Chondrocyte (in vitro differentiated cells): ENCODE measurements at regions not wholly inside any gene's neighbourhood (a gene's known extent, or its start where the extent isn't known, plus 50 kb on each side); places are given as distances from the start of the nearest gene placed in this dataset.

ENCODE experiments used
- DNase-seq: peaks from one replicate; pipeline ENCODE4 v3.0.0; 2021; ENCODE audit warnings: mixed read lengths, low spot score
- H3K27ac Mint-ChIP-seq: one replicate; pipeline ENCODE4 v1.8.0; 2021; ENCODE audit warnings: mild to moderate bottlenecking, moderate library complexity, mixed read lengths; ENCODE audit not compliant: unreplicated experiment
- H3K27me3 Mint-ChIP-seq: 2 replicates; pipeline ENCODE4 v1.8.0; 2021; ENCODE audit warnings: low read depth, mixed read lengths
- H3K36me3 Mint-ChIP-seq: 2 replicates; pipeline ENCODE4 v1.8.0; 2021; ENCODE audit warnings: low read depth, mixed read lengths
- H3K4me1 Mint-ChIP-seq: 2 replicates; pipeline ENCODE4 v1.8.0; 2021; ENCODE audit warnings: low read depth, mild to moderate bottlenecking, mixed read lengths
- H3K4me3 Mint-ChIP-seq: one replicate; pipeline ENCODE4 v1.8.0; 2021; ENCODE audit warnings: mild to moderate bottlenecking, moderate library complexity, mixed read lengths; ENCODE audit not compliant: unreplicated experiment
- H3K9me3 Mint-ChIP-seq: 2 replicates; pipeline ENCODE4 v1.8.0; 2021; ENCODE audit warnings: low read depth, mixed read lengths
- CTCF ChIP-seq: fragments of 200-600 bp; sonication (generic); IDR thresholded peaks from 2 replicates; pipeline ENCODE4 v1.5.0; 2021; ENCODE audit warnings: antibody characterized with exemption, mild to moderate bottlenecking, moderate library complexity

- DNase-seq, result no peak
- Mint-ChIP-seq H3K36me3 (peaks cover 2% of the 10 kb centered on the region), H3K27ac (no peak overlapping the region), H3K9me3 (no peaks in the 10 kb centered on the region), H3K27me3 (no peaks in the 10 kb centered on the region), H3K4me1 (peaks cover 3% of the 10 kb centered on the region), H3K4me3 (no peak overlapping the region)
- TF ChIP-seq CTCF, result no peak
Measured at GRCh38 chr7:131061158-131061557, 266.5 kb upstream of the MKLN1 start.

GRCh38 chr7:131061818-131062217 lies 265.9 kb upstream of the MKLN1 start:
- DNase-seq, result no peak
- H3K27ac Mint-ChIP-seq, result no peak overlapping the region
- TF ChIP-seq CTCF, result no peak
- H3K27me3 Mint-ChIP-seq, result no peaks in the 10 kb centered on the region
- H3K4me3 Mint-ChIP-seq, result no peak overlapping the region
- H3K36me3 Mint-ChIP-seq, result peaks cover 2% of the 10 kb centered on the region
- no peaks in the 10 kb centered on the region for H3K9me3 Mint-ChIP-seq
- peaks cover 3% of the 10 kb centered on the region for H3K4me1 Mint-ChIP-seq

GRCh38 chr7:131066635-131067034 lies 261.0 kb upstream of the MKLN1 start:
- no peak overlapping the region for H3K27ac Mint-ChIP-seq

GRCh38 chr7:131067220-131067619 lies 260.5 kb upstream of the MKLN1 start:
- no peak for TF ChIP-seq CTCF

More at GRCh38 chr7:131066635-131067034, 261.0 kb upstream of the MKLN1 start:
- DNase-seq, result no peak
- H3K4me1 Mint-ChIP-seq, result peaks cover 7% of the 10 kb centered on the region
- no peaks in the 10 kb centered on the region for H3K9me3 Mint-ChIP-seq
- no peak overlapping the region for H3K4me3 Mint-ChIP-seq
- H3K36me3 Mint-ChIP-seq, result no peaks in the 10 kb centered on the region
- TF ChIP-seq CTCF, result no peak
- H3K27me3 Mint-ChIP-seq, result no peaks in the 10 kb centered on the region

GRCh38 chr7:131068604-131069021 lies 259.1 kb upstream of the MKLN1 start:
- DNase-seq, result no peak
- no peaks in the 10 kb centered on the region for H3K9me3 Mint-ChIP-seq
- TF ChIP-seq CTCF, result peak; percentile 34
- H3K4me1 Mint-ChIP-seq, result peaks cover 18% of the 10 kb centered on the region
- H3K4me3 Mint-ChIP-seq, result no peak overlapping the region
- H3K27me3 Mint-ChIP-seq, result no peaks in the 10 kb centered on the region
- no peak overlapping the region for H3K27ac Mint-ChIP-seq
- H3K36me3 Mint-ChIP-seq, result peaks cover 2% of the 10 kb centered on the region

More at GRCh38 chr7:131067220-131067619, 260.5 kb upstream of the MKLN1 start:
- no peak overlapping the region for H3K27ac Mint-ChIP-seq
- H3K4me3 Mint-ChIP-seq, result no peak overlapping the region
- no peaks in the 10 kb centered on the region for H3K27me3 Mint-ChIP-seq
- H3K36me3 Mint-ChIP-seq, result no peaks in the 10 kb centered on the region
- DNase-seq, result no peak
- peaks cover 12% of the 10 kb centered on the region for H3K4me1 Mint-ChIP-seq
- H3K9me3 Mint-ChIP-seq, result no peaks in the 10 kb centered on the region
